Neural progenitor cell (in vitro differentiated cells): ENCODE measurements at regions not wholly inside any gene's neighbourhood (a gene's known extent, or its start where the extent isn't known, plus 50 kb on each side); places are given as distances from the start of the nearest gene placed in this dataset.
A peak's percentile ranks its signal among the peaks of the same experiment; 100 is the strongest.

ENCODE experiments used
- DNase-seq: peaks from one replicate; pipeline ENCODE4 v3.0.0-alpha.2; 2016; ENCODE audit warnings: low spot score
- H2AFZ ChIP-seq: fragments of 200-600 bp; sonication (generic); replicated peaks from 2 replicates; pipeline ENCODE4 v1.6.1; 2016; ENCODE audit warnings: antibody characterized with exemption
- H3F3A ChIP-seq: fragments of 200-600 bp; sonication (generic); 2 replicates; pipeline ENCODE4 v1.6.1; 2016; ENCODE audit warnings: antibody characterized with exemption, low read depth
- H3K27ac ChIP-seq: fragments of 200-600 bp; sonication (generic); 2 replicates; pipeline ENCODE4 v1.5.1; 2016; ENCODE audit warnings: mild to moderate bottlenecking
- H3K27me3 ChIP-seq: fragments of 200-600 bp; sonication (generic); 2 replicates; pipeline ENCODE4 v1.6.1; 2016; ENCODE audit warnings: mild to moderate bottlenecking, moderate library complexity
- H3K36me3 ChIP-seq: fragments of 200-600 bp; sonication (generic); 2 replicates; pipeline ENCODE4 v1.5.1; 2016
- H3K4me1 ChIP-seq: fragments of 200-600 bp; sonication (generic); 2 replicates; pipeline ENCODE4 v1.6.1; 2016; ENCODE audit warnings: mixed run types
- H3K4me2 ChIP-seq: fragments of 200-600 bp; sonication (generic); 2 replicates; pipeline ENCODE4 v1.6.1; 2016
- H3K4me3 ChIP-seq: fragments of 200-600 bp; sonication (generic); 2 replicates; pipeline ENCODE4 v1.5.1; 2016
- H3K79me2 ChIP-seq: fragments of 200-600 bp; sonication (generic); 2 replicates; pipeline ENCODE4 v1.6.1; 2016; ENCODE audit warnings: low read depth
- H3K9ac ChIP-seq: fragments of 200-600 bp; sonication (generic); 2 replicates; pipeline ENCODE4 v1.6.1; 2016
- H3K9me3 ChIP-seq: fragments of 200-600 bp; sonication (generic); 2 replicates; pipeline ENCODE4 v1.5.1; 2016; ENCODE audit warnings: low read depth
- H4K20me1 ChIP-seq: fragments of 200-600 bp; sonication (generic); 2 replicates; pipeline ENCODE4 v1.6.1; 2016; ENCODE audit warnings: low read depth
- H3K27ac Mint-ChIP-seq: 3 replicates; pipeline ENCODE4 v1.8.0; 2021; ENCODE audit warnings: mixed read lengths
- H3K27me3 Mint-ChIP-seq: 2 replicates; pipeline ENCODE4 v1.8.0; 2022; ENCODE audit warnings: low read depth, mild to moderate bottlenecking, inconsistent platforms, moderate library complexity, mixed read lengths; ENCODE audit not compliant: insufficient read depth
- H3K36me3 Mint-ChIP-seq: 3 replicates; pipeline ENCODE4 v1.8.0; 2021; ENCODE audit warnings: mixed read lengths
- H3K4me1 Mint-ChIP-seq: 3 replicates; pipeline ENCODE4 v1.8.0; 2021; ENCODE audit warnings: mixed read lengths
- H3K4me3 Mint-ChIP-seq: 3 replicates; pipeline ENCODE4 v1.8.0; 2021; ENCODE audit warnings: mild to moderate bottlenecking, moderate library complexity, mixed read lengths
- H3K9me3 Mint-ChIP-seq: 3 replicates; pipeline ENCODE4 v1.8.0; 2020; ENCODE audit warnings: mixed read lengths
- CTCF ChIP-seq: fragments of 200-600 bp; sonication (generic); IDR thresholded peaks from 2 replicates; pipeline ENCODE4 v1.5.1; 2017; ENCODE audit warnings: antibody characterized with exemption, mild to moderate bottlenecking
- EZH2 ChIP-seq: fragments of 200-600 bp; sonication (generic); IDR thresholded peaks from 2 replicates; pipeline ENCODE4 v1.6.1; 2017; ENCODE audit warnings: antibody characterized with exemption, mild to moderate bottlenecking, moderate library complexity
- EZH2phosphoT487 ChIP-seq: fragments of 200-600 bp; sonication (generic); IDR thresholded peaks from 2 replicates; pipeline ENCODE4 v1.6.1; 2017; ENCODE audit warnings: antibody characterized with exemption

GRCh38 chr11:37223962-37224361 is 625.9 kb upstream of the RAG2 start:
- Histone ChIP-seq H4K20me1 (no peaks in the 10 kb centered on the region), H2AFZ (no peak overlapping the region), H3K9ac (no peak overlapping the region), H3K79me2 (no peaks in the 10 kb centered on the region), H3K4me1 (no peaks in the 10 kb centered on the region), H3K4me3 (no peak overlapping the region), H3K27me3 (no peaks in the 10 kb centered on the region), H3K36me3 (no peaks in the 10 kb centered on the region), H3K9me3 (no peaks in the 10 kb centered on the region), H3K4me2 (no peak overlapping the region), H3K27ac (no peak overlapping the region), H3F3A (no peaks in the 10 kb centered on the region)
- Mint-ChIP-seq H3K27me3 (no peaks in the 10 kb centered on the region), H3K36me3 (no peaks in the 10 kb centered on the region), H3K4me1 (no peaks in the 10 kb centered on the region), H3K27ac (no peak overlapping the region), H3K9me3 (peaks cover 3% of the 10 kb centered on the region), H3K4me3 (no peak overlapping the region)
- DNase-seq, result no peak
- TF ChIP-seq CTCF (no peak), EZH2 (no peak), EZH2phosphoT487 (no peak)

- Mint-ChIP-seq H3K27ac (no peak overlapping the region), H3K4me1 (no peaks in the 10 kb centered on the region), H3K36me3 (no peaks in the 10 kb centered on the region), H3K4me3 (no peak overlapping the region), H3K9me3 (no peaks in the 10 kb centered on the region), H3K27me3 (no peaks in the 10 kb centered on the region)
- Histone ChIP-seq H3K4me2 (no peak overlapping the region), H3K9me3 (no peaks in the 10 kb centered on the region), H3K9ac (no peak overlapping the region), H4K20me1 (no peaks in the 10 kb centered on the region), H3F3A (no peaks in the 10 kb centered on the region), H3K79me2 (no peaks in the 10 kb centered on the region), H2AFZ (no peak overlapping the region), H3K4me1 (no peaks in the 10 kb centered on the region), H3K4me3 (no peak overlapping the region), H3K27ac (no peak overlapping the region), H3K27me3 (no peaks in the 10 kb centered on the region), H3K36me3 (no peaks in the 10 kb centered on the region)
- DNase-seq, result no peak
- no peak for TF ChIP-seq EZH2
- TF ChIP-seq EZH2phosphoT487, result no peak
- TF ChIP-seq CTCF, result no peak
Measured at GRCh38 chr11:37203006-37203405, 605.0 kb upstream of the RAG2 start.

- Histone ChIP-seq H3K9ac (no peak overlapping the region), H4K20me1 (no peaks in the 10 kb centered on the region), H2AFZ (no peak overlapping the region), H3K4me1 (no peaks in the 10 kb centered on the region), H3K4me3 (no peak overlapping the region), H3F3A (no peaks in the 10 kb centered on the region), H3K4me2 (no peak overlapping the region), H3K27ac (no peak overlapping the region), H3K27me3 (no peaks in the 10 kb centered on the region), H3K79me2 (no peaks in the 10 kb centered on the region), H3K9me3 (no peaks in the 10 kb centered on the region), H3K36me3 (no peaks in the 10 kb centered on the region)
- DNase-seq, result no peak
- H3K27me3 Mint-ChIP-seq, result no peaks in the 10 kb centered on the region
- no peak overlapping the region for H3K4me3 Mint-ChIP-seq
- no peaks in the 10 kb centered on the region for H3K9me3 Mint-ChIP-seq
- no peaks in the 10 kb centered on the region for H3K4me1 Mint-ChIP-seq
- no peaks in the 10 kb centered on the region for H3K36me3 Mint-ChIP-seq
- TF ChIP-seq EZH2 (no peak), EZH2phosphoT487 (no peak), CTCF (no peak)
- H3K27ac Mint-ChIP-seq, result no peak overlapping the region
Measured at GRCh38 chr11:37199082-37199481, 601.0 kb upstream of the RAG2 start.

- Mint-ChIP-seq H3K27me3 (no peaks in the 10 kb centered on the region), H3K36me3 (no peaks in the 10 kb centered on the region), H3K4me3 (no peak overlapping the region), H3K27ac (no peak overlapping the region), H3K9me3 (peaks cover 3% of the 10 kb centered on the region), H3K4me1 (no peaks in the 10 kb centered on the region)
- H3K9ac ChIP-seq, result no peak overlapping the region
- H3K4me3 ChIP-seq, result no peak overlapping the region
- TF ChIP-seq EZH2phosphoT487 (no peak), CTCF (no peak), EZH2 (no peak)
- no peaks in the 10 kb centered on the region for H4K20me1 ChIP-seq
- no peaks in the 10 kb centered on the region for H3K36me3 ChIP-seq
- no peak overlapping the region for H3K4me2 ChIP-seq
- no peak for DNase-seq
- H3K79me2 ChIP-seq, result no peaks in the 10 kb centered on the region
- H3K4me1 ChIP-seq, result no peaks in the 10 kb centered on the region
- no peaks in the 10 kb centered on the region for H3K9me3 ChIP-seq
- no peak overlapping the region for H3K27ac ChIP-seq
- H3K27me3 ChIP-seq, result no peaks in the 10 kb centered on the region
- no peaks in the 10 kb centered on the region for H3F3A ChIP-seq
- peak overlapping the region; percentile 57 for H2AFZ ChIP-seq
Measured at GRCh38 chr11:37184326-37184725, 586.3 kb upstream of the RAG2 start.
